ENCODE measurements at regions not wholly inside any gene's neighbourhood (a gene's known extent, or its start where the extent isn't known, plus 50 kb on each side); places are given as distances from the start of the nearest gene placed in this dataset.
"Not testable (repeated sequence)": the region's sequence is repeated elsewhere in the genome, so short reads cannot be mapped to it uniquely, and the experiment has no call there.

GRCh38 chr15:38817427-38818156, 253.0 kb upstream of the RASGRP1 start:
- in situ Hi-C loops (cut with HindIII; ENCODE audit: low pct_unique_long_range_greater_than_20kb, low sequenced_read_pairs), result no loop called here
- DNase-seq (ENCODE audit: low read depth), result peak; percentile 85

DNA sequence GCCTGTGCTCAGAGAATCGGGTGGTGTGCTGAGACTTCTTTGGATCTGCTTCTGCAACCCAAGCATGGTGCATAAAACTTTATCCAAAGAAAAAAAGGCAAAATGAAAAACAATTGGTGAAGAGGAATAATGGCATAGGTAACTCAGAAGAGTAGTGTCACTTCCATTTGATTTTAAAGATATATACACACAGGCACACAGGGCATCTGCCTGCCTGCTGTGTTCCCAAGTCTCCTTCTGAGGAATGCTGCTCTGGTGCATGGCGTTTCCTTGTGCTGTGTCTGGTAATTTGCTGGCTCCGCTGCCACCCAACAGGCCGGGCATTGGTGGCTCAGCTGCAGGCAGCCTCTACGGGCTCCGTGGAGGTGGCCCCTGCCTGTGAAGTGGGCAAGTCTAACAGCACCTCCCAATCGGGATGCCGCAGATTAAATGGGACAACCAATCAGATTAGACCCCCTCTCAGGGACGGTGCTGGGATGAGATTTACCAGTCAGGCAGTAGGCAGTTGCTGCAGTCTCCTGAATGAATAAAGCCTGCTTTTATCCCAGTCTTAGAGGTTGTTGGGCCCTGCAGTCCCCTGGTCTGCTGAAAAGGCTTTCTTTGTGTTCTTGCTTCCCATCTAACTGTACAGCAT, 253.7 kb upstream of the RASGRP1 start:
- DNase-seq (ENCODE audit: low read depth), result no peak
- in situ Hi-C loops (cut with HindIII; ENCODE audit: low pct_unique_long_range_greater_than_20kb, low sequenced_read_pairs), result no loop called here

DNA sequence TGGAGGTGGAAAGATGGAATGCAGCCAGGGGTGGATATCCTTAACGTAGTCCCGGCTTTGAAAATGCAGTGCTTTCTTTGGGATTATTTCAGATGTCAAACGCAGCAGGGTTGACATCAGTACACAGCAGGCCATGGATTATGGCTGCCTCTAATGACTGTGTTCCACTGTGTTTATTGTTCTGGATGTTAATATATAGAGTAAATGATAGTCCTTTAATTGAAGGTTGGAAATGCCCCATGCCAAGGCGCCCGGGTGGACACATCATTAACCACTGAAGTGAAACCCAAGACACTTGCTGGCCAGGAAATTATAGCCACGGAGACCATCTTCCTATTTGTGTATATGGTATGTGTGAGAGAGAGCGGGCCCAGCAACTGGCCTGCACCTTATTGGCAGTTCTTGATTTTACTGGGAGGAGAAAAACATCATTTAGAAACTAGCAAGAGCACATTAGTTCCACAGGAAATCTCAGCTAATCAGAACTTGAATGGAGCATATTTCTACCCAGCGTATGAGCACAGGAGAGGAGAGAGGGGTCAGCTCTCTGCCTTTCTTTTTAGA, 254.9 kb upstream of the RASGRP1 start:
- no peak for DNase-seq (ENCODE audit: low read depth)
- in situ Hi-C loops (cut with HindIII; ENCODE audit: low pct_unique_long_range_greater_than_20kb, low sequenced_read_pairs), result no loop called here

DNA sequence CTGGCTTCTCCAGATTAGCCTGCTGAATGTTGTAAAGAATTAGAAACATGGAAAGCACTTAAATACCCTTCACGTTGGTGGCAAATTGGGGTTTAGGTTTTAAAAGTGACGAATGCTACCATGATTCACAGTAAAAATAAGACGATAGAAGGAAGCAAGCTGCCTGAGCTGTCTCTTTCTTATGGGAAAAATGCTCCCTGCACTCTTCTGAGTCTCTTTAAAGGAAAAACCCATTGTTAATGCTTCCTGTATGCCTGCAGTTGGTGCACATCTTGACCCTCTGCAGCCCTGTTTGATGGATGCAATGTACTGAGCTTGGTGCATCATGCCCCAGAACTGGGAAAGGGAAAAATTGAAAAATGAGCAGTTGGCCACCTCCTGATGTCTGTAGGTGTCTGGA, 258.6 kb upstream of the RASGRP1 start:
- in situ Hi-C loops (cut with HindIII; ENCODE audit: low pct_unique_long_range_greater_than_20kb, low sequenced_read_pairs), result no loop called here
- DNase-seq (ENCODE audit: low read depth), result no peak

GRCh38 chr15:38824719-38825118, 260.1 kb upstream of the RASGRP1 start:
- no peak for DNase-seq (ENCODE audit: low read depth)
- in situ Hi-C loops (cut with HindIII; ENCODE audit: low pct_unique_long_range_greater_than_20kb, low sequenced_read_pairs), result no loop called here

DNA sequence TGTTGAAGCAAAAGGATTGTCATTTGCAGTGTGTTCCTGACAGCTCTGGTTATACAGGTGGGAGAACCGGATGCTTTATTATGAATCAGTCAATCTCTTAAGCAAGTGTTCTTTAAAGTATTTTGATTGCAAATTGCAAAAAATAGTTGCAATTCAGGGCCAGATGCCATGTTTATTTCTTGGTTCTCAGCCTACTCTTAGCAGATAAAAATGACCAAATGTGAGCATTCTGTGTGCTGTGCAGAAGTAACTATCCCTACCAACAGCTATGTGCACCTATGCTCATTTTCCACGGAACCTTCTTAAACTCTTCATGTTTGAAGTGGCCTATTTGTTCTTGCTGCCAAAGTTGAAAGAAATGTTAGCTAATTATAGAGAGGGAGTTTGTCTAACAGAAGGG, 262.3 kb upstream of the RASGRP1 start:
- in situ Hi-C loops (cut with HindIII; ENCODE audit: low pct_unique_long_range_greater_than_20kb, low sequenced_read_pairs), result no loop called here
- DNase-seq (ENCODE audit: low read depth), result no peak

GRCh38 chr15:38828031-38828532, 263.5 kb upstream of the RASGRP1 start:
- in situ Hi-C loops (cut with HindIII; ENCODE audit: low pct_unique_long_range_greater_than_20kb, low sequenced_read_pairs), result no loop called here

DNA sequence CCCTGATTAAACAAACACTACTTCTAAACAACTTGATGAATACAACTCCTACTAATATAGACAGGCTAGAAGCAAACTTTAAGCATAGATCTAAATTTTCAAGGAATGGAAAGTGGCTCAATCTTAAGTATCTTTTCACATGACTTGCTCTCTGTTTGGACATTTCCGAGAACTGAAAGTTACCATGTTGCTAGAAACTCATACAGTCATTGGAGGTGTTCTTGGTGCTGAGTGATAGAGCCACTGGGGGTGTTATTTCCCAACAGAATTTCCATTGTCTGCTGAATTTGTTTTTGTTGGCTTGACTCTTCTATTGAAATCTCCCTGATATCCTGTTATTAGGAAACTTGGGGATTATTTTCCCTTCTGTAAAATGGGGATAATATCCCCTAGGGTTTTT, 264.5 kb upstream of the RASGRP1 start:
- no peak for DNase-seq (ENCODE audit: low read depth)
- in situ Hi-C loops (cut with HindIII; ENCODE audit: low pct_unique_long_range_greater_than_20kb, low sequenced_read_pairs), result no loop called here

More at GRCh38 chr15:38828031-38828532, 263.5 kb upstream of the RASGRP1 start:
- DNase-seq (ENCODE audit: low read depth), result no peak

DNA sequence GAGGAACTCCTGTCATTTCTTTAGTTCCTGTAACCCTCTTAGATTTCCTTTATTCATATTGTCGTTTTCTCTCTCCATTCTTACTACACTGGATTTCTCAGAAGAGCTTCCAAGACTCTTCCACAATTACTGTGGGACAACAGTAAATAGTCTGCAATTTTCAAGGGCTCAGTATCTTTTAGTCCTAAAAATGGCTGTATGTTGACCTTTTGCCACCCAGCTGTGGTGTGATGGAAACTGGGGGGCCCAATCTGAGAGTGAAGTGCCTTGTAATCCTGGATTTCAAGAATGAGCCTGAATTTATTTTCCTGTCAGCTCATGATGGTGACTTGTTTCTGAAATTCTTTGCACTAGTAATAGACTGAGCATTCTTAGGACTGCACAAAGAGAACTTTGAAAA, 277.6 kb upstream of the RASGRP1 start:
- no peak for DNase-seq (ENCODE audit: low read depth)
- in situ Hi-C loops (cut with HindIII; ENCODE audit: low pct_unique_long_range_greater_than_20kb, low sequenced_read_pairs), result no loop called here

GRCh38 chr15:38843051-38843501, 278.5 kb upstream of the RASGRP1 start:
- in situ Hi-C loops (cut with HindIII; ENCODE audit: low pct_unique_long_range_greater_than_20kb, low sequenced_read_pairs), result no loop called here

GRCh38 chr15:38843736-38844590, 279.3 kb upstream of the RASGRP1 start:
- in situ Hi-C loops (cut with HindIII; ENCODE audit: low pct_unique_long_range_greater_than_20kb, low sequenced_read_pairs), result no loop called here
- DNase-seq (ENCODE audit: low read depth), result peak; percentile 5

More at GRCh38 chr15:38843051-38843501, 278.5 kb upstream of the RASGRP1 start:
- no peak for DNase-seq (ENCODE audit: low read depth)

DNA sequence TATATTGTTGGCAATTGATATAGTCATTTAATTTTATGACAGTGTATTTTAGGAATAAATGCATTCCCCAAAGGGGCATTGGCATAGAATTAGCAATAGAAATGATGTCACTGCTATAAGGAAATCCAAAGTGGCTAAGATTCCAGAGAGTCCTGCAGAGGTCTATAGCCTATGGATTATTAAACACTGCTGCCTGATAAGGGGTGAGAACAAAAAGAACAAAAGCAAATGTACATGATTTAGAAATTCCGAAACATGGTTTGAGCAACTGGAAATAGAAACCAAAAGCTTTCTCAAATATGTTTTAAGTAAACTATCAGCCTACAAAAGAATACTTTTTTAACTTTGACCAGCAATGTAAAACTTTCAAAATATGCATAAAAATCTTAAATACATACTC, 280.1 kb upstream of the RASGRP1 start:
- in situ Hi-C loops (cut with HindIII; ENCODE audit: low pct_unique_long_range_greater_than_20kb, low sequenced_read_pairs), result no loop called here
- no peak for DNase-seq (ENCODE audit: low read depth)

DNA sequence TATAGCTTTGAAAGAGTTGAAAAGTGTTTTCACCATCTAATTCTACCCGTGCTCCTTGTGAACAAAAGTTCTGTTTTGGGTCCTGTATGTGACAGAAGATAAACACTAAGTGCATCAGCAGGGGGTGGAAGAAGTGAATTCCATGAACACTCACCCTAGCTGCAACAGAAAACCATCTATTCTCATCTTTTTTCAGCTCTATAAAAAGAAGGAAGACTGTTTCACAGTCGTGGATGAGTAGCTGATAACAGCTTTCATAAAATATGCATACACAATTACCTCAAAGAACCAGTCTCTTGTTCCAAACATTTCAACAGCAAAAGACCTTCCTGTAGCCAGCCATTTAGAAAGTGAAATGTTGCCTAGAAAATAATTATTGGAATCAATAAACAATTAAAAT, 281.7 kb upstream of the RASGRP1 start:
- in situ Hi-C loops (cut with HindIII; ENCODE audit: low pct_unique_long_range_greater_than_20kb, low sequenced_read_pairs), result no loop called here
- DNase-seq (ENCODE audit: low read depth), result no peak

DNA sequence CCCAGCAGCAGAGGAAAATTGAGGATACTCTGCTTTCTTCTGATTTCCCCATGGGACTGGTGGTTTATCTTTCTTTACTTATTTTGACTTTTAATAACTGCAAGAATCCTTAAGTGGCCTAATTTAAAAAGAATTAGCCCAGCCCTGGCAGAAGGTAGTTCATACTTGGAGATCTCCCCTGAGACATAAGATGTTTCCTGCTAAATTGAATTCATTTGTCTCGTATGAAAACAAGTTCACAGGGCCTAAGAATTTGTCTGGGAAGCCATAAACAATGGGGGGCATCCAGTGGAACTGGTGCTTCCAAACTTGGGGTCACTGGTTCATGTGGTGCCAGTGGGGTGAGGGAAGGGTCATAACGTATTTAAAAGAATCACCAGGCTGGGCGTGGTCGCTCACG, 283.1 kb upstream of the RASGRP1 start:
- in situ Hi-C loops (cut with HindIII; ENCODE audit: low pct_unique_long_range_greater_than_20kb, low sequenced_read_pairs), result no loop called here

DNA sequence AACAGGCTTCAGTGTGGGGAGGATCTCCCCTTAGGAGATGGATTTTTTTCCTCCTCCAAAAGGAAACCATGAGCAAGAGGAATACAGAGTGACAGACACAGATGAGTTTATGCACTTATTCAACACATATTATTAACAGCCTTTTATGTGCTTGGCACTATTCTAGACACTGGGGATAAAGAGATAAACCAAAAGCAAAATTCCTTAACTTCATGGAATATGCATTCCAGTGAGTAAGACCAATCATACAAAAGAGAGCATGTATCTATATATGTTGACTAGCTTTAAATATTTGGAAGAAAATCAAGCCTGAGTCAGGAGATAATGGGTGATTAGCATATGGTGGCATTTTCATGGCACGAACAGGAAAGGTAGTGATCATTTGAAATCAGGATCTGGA, 284.4 kb upstream of the RASGRP1 start:
- in situ Hi-C loops (cut with HindIII; ENCODE audit: low pct_unique_long_range_greater_than_20kb, low sequenced_read_pairs), result no loop called here
- DNase-seq (ENCODE audit: low read depth), result no peak

More for the DNA sequence above, 283.1 kb upstream of the RASGRP1 start:
- no peak for DNase-seq (ENCODE audit: low read depth)

GRCh38 chr15:38852188-38852587, 287.6 kb upstream of the RASGRP1 start:
- DNase-seq (ENCODE audit: low read depth); in situ Hi-C loops (cut with HindIII; ENCODE audit: low pct_unique_long_range_greater_than_20kb, low sequenced_read_pairs): not testable (repeated sequence)

GRCh38 chr15:38853608-38854007, 289.0 kb upstream of the RASGRP1 start:
- no peak for DNase-seq (ENCODE audit: low read depth)
- in situ Hi-C loops (cut with HindIII; ENCODE audit: low pct_unique_long_range_greater_than_20kb, low sequenced_read_pairs), result no loop called here

DNA sequence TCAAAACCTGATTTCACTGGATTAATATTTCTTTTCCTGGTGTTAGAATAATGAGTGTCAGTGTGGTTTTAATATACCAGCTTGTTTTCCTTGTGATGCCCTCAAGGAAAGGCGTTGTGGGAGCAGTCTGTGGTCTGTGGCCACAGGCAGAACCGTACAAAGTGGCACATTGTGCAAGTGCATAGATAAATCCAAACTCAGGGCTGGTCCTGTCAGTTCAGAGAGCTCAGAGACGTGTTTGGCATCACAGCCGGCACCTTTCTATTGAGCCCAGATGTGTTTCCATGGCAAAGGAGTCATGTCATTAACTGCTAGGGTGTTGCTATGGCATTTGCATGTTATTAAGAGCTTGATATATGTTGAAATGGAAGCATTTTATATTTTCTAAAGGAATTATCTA, 289.9 kb upstream of the RASGRP1 start:
- DNase-seq (ENCODE audit: low read depth), result no peak
- in situ Hi-C loops (cut with HindIII; ENCODE audit: low pct_unique_long_range_greater_than_20kb, low sequenced_read_pairs), result no loop called here

DNA sequence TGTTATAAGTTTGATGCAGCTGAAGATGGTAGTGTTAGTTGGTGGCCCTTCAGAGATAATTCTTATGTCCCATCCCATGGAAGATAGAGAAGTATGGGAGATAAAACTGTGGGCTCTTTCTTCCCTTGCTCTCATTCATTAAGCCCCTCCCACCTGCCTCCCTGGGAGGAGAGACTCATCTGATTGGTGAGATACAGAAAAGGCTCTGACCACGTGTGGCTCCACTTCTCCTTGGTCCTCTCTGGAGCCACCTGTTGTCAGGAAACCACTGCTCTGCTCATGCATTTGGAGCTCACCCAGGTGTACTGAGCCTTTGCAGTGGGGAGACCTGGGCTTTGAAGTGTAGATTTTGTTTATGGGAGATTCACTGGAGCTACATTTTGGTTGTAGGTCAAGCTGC, 293.2 kb upstream of the RASGRP1 start:
- no peak for DNase-seq (ENCODE audit: low read depth)
- in situ Hi-C loops (cut with HindIII; ENCODE audit: low pct_unique_long_range_greater_than_20kb, low sequenced_read_pairs), result no loop called here
